HG02870 (cell line): ENCODE measurements at regions not wholly inside any gene's neighbourhood (a gene's known extent, or its start where the extent isn't known, plus 50 kb on each side); places are given as distances from the start of the nearest gene placed in this dataset.
"Not testable (repeated sequence)": the region's sequence is repeated elsewhere in the genome, so short reads cannot be mapped to it uniquely, and the experiment has no call there.

Experiments used
- ATAC-seq: cut with Tn5 transposase; IDR thresholded peaks from one replicate; pipeline ENCODE4 v1.9.1; 2021; ENCODE audit warnings: mild to moderate bottlenecking, moderate library complexity; ENCODE audit not compliant: unreplicated experiment

- ATAC-seq, result no peak
Measured at GRCh38 chr5:104650313-104651055, 1087.9 kb upstream of the NUDT12 start.

- ATAC-seq, result no peak
Measured at GRCh38 chr5:104646416-104646815, 1083.8 kb upstream of the NUDT12 start.

GRCh38 chr5:104643320-104643719, 1080.7 kb upstream of the NUDT12 start:
- no peak for ATAC-seq

GRCh38 chr5:104635227-104635626, 1072.6 kb upstream of the NUDT12 start:
- no peak for ATAC-seq

- ATAC-seq, result no peak
Measured at GRCh38 chr5:104628911-104629310, 1066.3 kb upstream of the NUDT12 start.

GRCh38 chr5:104626122-104626521, 1063.5 kb upstream of the NUDT12 start:
- no peak for ATAC-seq

- no peak for ATAC-seq
Measured at GRCh38 chr5:104612005-104612404, 1049.4 kb upstream of the NUDT12 start.

GRCh38 chr5:104611135-104611767, 1048.7 kb upstream of the NUDT12 start:
- ATAC-seq, result no peak

GRCh38 chr5:104606258-104606829, 1043.8 kb upstream of the NUDT12 start:
- no peak for ATAC-seq

GRCh38 chr5:104599726-104600125, 1037.1 kb upstream of the NUDT12 start:
- ATAC-seq, result no peak

- no peak for ATAC-seq
Measured at GRCh38 chr5:104598285-104598684, 1035.7 kb upstream of the NUDT12 start.

GRCh38 chr5:104594850-104595249, 1032.3 kb upstream of the NUDT12 start:
- no peak for ATAC-seq

GRCh38 chr5:104576677-104577076, 1014.1 kb upstream of the NUDT12 start:
- ATAC-seq, result no peak

GRCh38 chr5:104573949-104574709, 1011.5 kb upstream of the NUDT12 start:
- no peak for ATAC-seq

GRCh38 chr5:104569621-104570020, 1007.0 kb upstream of the NUDT12 start:
- ATAC-seq, result no peak

- no peak for ATAC-seq
Measured at GRCh38 chr5:104564530-104564929, 1001.9 kb upstream of the NUDT12 start.

- ATAC-seq, result no peak
Measured at GRCh38 chr5:104556957-104557356, 994.4 kb upstream of the NUDT12 start.

- no peak for ATAC-seq
Measured at GRCh38 chr5:104551628-104552027, 989.0 kb upstream of the NUDT12 start.

- not testable (repeated sequence) for ATAC-seq
Measured at GRCh38 chr5:104546871-104547270, 984.3 kb upstream of the NUDT12 start.

GRCh38 chr5:104541141-104541785, 978.7 kb upstream of the NUDT12 start:
- no peak for ATAC-seq

- no peak for ATAC-seq
Measured at GRCh38 chr5:104540448-104540847, 977.9 kb upstream of the NUDT12 start.
